HG02571 (cell line): ENCODE measurements at regions not wholly inside any gene's neighbourhood (a gene's known extent, or its start where the extent isn't known, plus 50 kb on each side); places are given as distances from the start of the nearest gene placed in this dataset.
A peak's percentile ranks its signal among the peaks of the same experiment; 100 is the strongest.
"Not testable (repeated sequence)": the region's sequence is repeated elsewhere in the genome, so short reads cannot be mapped to it uniquely, and the experiment has no call there.

Source experiments
- ATAC-seq: cut with Tn5 transposase; IDR thresholded peaks from one replicate; pipeline ENCODE4 v1.9.1; 2021; ENCODE audit warnings: mild to moderate bottlenecking, moderate library complexity; ENCODE audit not compliant: unreplicated experiment

DNA sequence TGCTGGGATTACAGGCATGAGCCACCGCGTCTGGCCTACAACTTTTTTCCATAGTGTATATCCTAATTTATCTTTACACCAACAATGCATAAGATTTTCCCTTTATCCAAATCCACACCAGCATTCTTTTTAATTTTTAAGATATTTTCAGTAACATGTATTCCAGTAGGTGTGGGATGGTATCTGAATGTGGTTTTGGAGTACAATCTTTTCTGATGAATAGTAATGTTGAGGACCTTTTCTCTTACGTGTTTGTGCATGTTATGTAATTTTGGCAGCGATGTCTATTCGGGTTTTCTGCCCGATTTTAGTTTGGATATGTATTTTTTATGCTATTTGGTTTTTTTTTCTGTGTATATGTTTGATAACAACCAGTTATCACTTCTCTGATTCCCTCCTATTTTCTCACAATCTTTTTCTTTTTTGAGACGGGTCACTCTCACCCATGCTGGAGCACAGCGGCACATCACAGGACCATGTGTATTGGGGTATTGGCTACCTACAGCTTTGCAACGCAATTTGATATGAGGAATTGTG, 114.6 kb upstream of the GRK3 start:
- ATAC-seq = no peak

DNA sequence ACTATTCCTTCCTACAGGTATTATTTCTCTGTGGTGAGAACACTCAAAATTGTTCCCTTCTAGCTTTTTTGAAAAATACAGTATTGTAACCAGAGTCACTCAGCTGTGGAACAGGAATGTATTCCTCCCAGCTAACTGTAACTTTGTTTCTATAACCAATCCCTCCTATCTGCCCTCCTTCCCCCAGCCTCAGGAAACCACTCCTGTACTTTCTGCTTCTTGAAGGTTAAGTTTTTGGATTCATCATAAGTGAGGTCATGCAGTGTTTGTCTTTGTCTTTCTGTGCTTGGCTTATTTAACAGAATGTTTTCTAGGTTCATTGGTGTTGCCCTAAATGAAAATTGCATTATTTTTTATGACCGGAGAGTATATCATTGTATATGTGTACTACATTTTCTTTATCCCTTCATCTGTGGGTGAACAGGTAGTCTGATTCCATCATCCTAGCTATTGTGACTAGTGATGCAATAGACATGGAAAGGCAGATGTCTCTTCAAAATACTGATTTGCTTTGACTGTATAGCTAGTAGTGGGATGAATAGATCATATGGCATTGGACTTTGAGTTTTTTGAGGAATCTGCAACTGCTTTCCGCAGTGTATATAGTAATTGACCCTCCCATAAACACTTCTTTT, 112.9 kb upstream of the GRK3 start:
- ATAC-seq = no peak

DNA sequence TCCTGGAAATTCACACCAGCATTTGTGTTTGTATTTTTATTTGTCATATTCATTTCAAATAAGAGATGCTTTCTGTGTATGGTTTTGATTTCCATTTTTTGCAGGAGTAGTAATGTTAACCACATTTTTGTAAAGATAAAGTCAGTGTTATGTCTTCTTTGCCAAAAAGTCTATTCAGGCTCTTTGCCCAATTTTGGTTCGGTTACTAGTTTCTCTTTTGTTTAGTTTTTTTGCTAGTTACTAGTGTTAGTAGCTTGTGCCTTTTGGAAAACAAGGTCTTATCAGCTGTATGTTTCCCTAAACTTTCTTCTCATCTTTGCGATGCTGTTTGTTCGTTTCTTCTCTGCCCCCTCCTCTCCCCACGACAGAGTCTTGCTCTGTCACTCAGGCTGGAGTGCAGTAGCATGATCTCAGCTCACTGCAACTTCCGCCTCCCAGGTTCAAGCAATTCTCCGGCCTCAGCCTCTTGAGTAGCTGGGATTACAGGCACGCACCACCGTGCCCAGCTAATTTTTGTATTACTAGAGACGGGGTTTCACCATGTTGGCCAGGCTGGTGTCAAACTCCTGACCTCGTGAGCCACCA, 112.3 kb upstream of the GRK3 start:
- no peak for ATAC-seq

DNA sequence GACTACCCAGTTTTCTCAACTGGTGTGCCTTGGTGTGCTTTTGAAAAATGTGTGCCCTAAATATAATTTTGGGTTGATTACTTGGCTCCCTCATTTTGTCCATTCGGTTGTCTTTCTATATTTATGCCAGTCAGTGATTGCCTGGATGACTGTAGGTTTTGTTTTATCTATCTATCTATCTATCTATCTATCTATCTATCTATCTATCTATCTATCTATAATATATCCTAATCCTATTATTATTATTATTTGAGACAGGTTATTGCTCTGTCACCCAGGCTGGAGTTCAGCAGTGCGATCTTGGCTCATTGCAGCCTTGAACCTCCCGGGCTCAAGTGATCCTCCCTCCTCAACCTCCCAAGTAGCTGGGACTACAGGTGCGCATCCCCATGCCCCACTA, 111.4 kb upstream of the GRK3 start:
- no peak for ATAC-seq

DNA sequence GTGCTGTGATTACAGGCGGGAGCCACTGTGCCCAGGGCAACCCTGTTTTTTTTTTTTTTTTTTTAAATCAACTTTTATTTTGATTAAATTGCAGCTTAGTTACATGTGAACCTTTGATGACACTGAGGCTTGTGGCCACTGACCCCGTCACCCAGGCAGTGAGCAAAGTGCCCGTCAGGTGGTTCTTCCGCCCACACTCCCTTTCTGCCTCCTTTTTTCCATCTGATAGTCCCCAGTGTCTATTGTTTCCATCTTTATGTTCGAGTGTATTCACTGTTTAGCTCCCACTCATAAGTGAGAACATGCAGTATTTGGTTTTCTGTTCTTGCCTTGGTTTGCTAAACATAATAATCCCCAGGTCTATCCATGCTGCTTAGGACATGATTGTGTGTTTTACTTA, 110.9 kb upstream of the GRK3 start:
- ATAC-seq = no peak

DNA sequence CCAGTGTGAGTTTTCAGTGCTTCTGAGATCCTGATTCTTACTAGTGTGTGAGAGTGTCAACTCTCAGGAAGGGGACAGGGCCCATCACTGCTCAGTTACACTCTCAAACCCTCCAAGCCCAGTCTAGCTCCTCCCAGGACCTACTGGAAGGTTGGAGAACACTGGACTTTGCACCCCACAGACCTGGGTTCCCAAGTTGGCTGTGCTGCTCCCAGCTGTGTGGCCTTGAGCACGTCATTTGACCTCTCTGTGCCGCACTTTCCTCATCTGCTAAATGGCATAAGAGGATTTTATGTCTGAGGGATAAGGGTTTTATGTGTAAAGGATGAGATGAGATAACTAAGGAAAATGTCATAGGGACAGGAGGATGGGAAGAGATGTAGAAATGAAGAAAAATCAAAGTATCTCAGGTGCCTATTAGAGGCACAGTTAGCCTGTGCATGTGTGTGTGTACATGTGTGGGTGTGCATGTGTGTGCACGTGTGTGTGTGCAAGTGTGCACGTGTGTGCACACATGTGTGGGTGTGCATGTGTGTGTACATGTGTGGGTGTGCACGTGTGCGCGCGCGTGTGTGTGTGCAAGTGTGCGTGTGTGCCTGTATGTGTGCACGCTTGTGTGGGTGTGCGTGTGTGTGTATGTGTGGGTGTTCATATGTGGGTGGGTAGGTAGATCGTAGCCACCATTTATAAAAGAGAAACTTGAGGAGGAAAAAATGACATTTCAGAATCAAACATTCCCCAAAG, 108.0 kb upstream of the GRK3 start:
- not testable (repeated sequence) for ATAC-seq

DNA sequence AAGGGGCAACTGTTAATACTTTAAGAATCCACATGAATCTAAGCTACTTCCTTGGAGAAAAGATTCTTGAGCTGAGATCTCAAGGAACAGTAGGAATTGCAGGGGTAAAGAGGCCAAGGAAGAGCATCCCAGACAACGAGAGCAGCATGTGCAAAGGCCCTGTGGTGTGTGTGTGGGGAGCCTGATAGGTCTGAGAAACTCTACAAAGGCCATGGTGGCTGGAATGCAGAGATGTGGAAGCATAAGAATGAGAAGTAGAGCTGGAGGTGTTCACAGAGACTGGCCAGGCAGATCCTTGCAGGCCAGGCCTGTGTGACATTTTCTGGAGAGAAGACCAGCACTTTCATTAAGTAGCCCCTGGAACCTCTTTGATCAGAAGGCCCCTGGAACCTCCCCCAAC, 105.8 kb upstream of the GRK3 start:
- ATAC-seq = not testable (repeated sequence)

DNA sequence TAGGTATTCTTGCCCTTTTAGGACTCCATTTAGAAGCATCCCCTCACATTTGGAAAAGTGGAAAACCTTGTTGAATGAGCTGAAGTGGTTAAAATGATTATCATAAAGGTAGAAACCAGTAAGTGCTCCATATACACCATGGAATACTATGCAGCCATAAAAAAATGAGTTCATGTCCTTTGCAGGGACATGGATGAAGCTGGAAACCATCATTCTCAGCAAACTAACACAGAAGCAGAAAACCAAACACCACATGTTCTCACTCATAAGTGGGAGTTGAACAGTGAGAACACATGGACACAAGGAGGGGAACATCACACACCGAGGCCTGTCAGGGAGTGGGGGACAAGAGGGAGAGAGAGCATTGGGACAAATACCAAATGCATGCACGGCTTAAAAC, 103.8 kb upstream of the GRK3 start:
- not testable (repeated sequence) for ATAC-seq

DNA sequence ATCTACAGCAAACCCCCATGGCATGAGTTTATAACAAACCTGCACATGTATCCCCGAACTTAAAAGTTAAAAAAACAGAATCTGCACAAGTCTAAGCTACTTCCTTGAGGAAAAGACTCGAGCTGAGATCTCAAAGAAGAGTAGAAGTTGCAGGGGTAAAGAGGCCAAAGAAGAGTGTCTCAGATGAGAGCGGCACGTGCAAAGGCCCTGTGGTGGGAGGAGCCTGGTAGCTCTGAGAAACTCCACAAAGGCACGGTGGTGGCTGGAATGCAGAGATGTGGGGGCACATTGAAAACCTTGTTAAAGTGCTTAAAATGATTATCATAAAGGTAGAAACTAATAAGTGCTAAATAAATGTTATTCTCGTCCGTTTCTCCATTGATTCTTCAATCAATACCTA, 103.2 kb upstream of the GRK3 start:
- ATAC-seq = no peak

DNA sequence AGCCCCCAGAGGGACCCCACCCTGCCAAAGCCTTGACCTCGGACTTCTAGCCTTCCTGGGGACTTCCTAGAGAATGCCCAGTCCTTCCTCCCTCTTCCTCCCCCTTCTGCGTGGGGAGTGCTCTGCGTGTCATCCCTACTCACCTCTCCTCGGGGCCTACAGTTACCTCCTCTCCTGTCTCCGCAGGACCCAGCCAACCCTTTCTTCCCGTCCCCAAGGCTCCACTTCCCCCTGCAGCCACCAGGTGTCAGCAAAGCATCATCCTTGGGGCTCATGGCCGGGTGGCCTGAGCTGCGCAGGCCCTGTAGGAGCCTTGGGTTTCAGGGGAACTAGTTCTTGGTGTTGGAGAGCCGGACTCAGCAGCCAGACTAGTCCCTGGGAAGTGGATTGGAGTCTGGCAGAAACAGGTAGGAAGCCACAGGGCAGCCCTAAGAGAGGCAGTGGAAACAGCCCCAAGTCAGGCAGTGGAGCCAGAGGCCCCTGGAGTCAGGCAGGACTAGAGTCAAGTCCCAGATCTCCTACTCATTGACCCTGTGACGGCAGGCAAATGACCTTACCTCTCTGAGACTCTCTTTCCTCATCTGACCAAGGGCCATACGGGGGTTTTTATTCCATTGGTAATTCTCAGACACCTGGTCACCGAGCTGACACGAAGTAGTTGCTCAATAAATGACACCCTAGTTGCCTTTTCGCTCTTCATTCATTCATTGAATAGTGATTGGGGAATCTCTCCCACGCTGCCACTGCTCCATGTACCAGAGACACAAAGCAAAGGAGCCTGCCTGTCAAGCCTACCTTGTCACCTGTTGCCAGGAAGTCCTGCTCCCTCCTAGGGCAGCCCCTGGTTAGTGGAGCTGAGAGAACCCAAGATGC, 101.8 kb upstream of the GRK3 start:
- ATAC-seq = peak; percentile 62

DNA sequence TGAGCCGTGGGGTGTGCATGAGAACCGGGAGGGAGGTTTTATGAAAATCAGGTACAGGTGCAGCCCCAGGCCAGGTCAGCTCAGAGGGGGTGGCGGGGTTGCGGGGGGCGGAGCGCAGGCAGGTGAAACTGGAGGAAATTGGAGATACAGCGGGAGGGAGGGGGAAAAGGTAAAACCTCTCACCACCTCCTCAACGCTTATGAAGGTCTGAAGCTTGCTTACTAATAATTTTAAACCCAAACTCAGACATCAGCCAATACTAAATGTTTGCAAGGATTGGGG, 101.2 kb upstream of the GRK3 start:
- not testable (repeated sequence) for ATAC-seq

DNA sequence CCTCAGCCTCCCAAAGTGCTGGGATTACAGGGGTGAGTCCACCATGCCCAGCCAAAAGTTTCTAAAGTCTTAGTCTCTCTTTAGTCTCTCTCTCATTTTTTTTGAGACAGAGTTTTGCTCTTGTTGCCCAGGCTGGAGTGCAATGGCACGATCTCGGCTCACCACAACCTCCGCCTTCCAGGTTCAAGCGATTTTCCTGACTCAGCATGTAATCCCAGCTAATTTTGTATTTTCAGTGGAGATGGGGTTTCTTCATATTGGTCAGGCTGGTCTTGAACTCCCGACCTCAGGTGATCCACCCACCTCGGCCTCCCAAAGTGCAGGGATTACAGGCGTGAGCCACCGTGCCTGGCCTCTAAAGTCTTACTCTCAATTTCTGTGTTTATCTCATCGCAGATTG, 100.1 kb upstream of the GRK3 start:
- not testable (repeated sequence) for ATAC-seq

DNA sequence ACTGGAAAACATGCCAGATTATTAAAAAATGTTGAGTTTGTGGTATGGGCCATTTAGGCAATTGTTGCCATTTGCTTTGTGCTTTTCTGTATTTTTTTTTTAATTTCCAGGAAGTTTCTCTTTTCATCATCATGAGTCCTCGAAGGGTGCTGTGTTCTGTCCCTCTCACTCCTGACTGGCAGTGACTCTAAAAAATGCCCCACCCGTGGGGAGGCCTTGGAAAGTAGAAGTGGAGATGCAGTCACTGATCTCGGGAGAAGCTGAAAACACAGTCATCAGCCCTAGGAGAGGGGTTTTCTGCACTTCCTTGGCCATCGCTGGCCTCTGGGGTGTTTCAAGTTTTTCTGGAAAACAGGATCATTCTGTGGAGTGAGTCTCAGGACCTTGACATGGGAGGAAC, 98.5 kb upstream of the GRK3 start:
- no peak for ATAC-seq

DNA sequence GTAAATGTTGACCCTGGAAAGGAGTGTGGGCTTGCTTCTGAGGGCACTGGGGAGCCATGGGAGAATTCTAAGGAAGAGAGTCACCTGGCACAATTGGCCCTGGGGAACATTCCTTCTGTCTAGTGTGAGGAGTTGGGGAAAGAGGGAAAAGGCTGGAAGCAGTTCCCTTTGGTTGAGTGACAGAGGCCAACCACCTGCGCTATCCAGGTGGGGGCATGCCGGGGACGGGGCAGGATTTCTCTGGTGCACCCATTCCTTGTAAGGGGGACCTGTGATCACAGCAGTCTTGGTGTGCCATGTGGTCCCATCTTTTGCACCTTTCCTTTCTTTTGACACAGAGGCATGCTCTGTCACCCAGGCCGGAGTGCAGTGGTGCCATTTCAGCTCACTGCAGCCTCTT, 92.1 kb upstream of the GRK3 start:
- ATAC-seq = no peak

DNA sequence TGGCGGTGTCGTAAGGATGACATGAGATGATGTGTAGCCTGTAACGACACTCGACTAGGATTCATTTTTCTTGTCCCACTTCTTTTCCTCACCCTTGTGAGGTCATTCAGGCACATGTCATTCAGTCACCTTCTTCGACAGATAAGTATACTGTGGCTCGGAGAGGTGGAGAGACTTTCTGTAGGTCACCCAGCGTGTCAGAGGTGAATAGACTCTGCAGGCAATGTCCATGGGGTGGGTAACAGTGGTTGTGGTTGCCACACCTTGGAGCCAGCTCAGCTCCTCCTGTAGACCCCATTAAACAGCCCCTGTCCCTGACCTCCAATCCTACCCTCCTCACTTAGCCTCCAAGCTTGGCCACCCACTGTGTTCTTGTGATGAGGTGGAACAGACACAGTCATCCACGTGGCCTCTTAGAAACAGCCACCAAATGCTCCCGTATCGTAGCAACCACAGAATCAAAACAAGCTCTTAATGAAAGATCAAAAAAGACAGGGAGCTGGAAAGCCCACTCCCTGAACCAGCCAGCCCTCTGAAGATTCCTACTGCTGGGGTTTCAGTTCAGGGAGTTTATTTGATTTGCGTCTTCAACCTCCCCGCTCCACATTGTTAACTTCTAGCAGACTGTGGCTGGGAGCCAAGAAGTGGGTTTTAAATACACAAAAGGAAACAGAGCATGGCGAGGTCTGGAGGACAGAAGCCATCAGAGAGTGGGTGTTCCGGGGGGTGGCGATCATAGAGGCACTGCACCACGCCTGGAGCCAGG, 89.0 kb upstream of the GRK3 start:
- no peak for ATAC-seq

DNA sequence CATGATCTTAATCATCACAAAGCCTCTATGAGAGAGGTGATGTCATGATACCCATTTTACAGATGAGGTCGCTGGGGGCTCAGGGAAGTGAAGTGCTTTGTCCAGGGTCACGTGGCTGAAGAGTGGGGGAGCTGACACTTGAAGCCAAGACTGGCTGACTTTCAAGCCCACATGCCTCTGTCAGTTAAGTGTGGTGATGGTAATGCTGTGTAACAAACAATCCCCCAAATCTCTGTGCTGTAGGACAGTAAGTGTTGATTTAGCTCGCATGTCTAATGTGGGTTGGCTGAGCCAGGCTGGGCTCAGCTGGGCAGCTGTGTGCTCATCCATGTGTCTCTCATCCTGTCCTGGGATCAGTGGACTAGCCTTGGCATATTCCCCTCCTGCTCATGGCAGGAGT, 87.1 kb upstream of the GRK3 start:
- no peak for ATAC-seq

DNA sequence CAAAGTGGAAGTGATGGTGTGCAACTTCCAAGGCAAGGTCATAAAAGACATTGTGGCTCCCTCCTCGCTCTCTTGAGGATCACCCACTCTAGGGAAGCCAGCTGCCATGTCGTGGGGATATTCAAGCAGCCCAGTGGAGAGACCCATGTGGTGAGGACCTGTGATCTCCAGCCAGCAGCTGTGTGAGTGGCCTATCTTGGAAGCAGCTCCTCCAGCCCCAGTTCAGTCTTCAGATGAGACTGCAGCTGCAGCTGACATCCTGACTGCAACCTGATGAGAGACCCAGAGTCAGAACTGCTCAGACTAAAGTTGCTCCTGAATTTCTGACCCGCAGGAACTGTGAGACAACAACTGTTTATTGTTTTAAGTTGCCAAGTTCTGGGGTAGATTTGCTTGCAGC, 86.4 kb upstream of the GRK3 start:
- no peak for ATAC-seq

DNA sequence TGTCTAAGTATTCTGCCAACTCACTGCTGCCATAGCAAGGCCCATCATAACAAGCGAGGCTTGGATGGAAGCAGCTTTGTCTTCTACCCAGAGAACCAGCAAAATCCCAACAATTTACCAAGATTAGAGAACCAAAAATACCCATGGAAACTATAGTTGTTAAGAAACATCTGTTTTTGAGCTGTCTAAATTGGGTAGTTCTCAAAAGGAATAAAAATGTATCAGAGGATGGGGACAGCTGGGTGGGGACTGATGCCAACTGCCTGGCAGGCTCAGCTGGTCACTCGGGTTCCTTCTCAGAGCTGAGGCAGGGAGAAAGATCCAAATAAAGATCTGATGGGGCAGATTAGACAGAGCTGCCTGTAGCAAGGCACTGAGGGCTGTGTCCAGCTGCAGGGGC, 85.9 kb upstream of the GRK3 start:
- ATAC-seq = no peak

DNA sequence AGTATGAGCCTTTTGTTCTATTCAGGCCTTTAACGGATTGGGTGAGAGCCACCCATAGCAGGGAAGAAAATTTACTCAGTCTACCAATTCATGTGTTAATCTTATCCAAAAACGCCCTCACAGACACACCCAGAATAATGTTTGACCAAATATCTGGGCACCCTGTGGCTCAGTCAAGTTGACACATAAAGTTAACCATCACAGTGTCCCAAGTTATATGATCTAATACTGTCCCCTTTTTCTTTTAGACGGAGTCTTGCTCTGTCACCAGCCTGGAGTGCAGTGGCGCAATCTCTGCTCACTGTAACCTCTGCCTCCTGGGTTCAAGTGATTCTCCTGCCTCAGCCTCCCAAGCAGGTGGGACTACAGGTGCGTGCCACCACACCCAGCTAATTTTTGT, 83.6 kb upstream of the GRK3 start:
- not testable (repeated sequence) for ATAC-seq

DNA sequence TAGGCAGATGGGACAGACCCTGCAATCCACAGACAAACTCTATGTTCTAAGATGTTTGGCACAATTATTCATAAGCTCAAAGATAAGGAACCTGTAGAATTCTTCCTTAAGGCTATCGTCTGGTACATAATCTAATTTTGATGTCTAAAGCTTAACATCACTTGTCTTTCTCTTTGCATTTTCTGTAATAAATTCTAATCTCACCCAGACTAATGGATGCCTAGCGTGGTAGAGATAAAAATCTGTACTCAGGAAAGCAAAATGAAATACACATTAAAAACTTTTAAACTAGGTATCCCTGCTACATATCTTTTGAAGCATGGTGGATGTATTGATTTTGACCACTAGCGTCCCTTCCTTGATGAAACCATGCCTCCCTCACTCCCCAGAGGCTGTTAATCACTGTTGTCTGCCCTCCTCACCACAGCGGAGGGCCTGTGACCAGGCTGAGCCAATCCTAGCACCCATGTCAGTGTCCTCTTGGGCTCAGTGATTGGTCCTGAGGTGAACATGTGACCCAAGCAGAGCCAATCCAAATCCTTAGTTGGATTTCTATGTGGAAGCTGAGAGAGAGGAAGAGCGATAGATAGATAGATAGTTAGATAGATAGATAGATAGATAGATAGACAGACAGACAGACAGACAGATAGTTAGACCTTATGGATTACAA, 82.2 kb upstream of the GRK3 start:
- no peak for ATAC-seq
